GM06990 (cell line): ENCODE measurements at regions not wholly inside any gene's neighbourhood (a gene's known extent, or its start where the extent isn't known, plus 50 kb on each side); places are given as distances from the start of the nearest gene placed in this dataset.

Experiments used
- DNase-seq: peaks from one replicate; pipeline ENCODE4 v3.0.0-alpha.2; 2011; ENCODE audit not compliant: insufficient read length; ENCODE audit errors: extremely low read depth
- H3K27me3 ChIP-seq: replicated peaks from 2 replicates; pipeline ENCODE4 v1.6.0; 2011; ENCODE audit warnings: low read length; ENCODE audit not compliant: control insufficient read depth, insufficient read depth
- H3K36me3 ChIP-seq: 2 replicates; pipeline ENCODE4 v1.5.1; 2011; ENCODE audit warnings: low read length; ENCODE audit not compliant: control insufficient read depth, insufficient read depth
- H3K4me3 ChIP-seq: replicated peaks from 2 replicates; pipeline ENCODE4 v1.5.1; 2011; ENCODE audit warnings: low read depth, mild to moderate bottlenecking, control low read depth, low read length
- CTCF ChIP-seq: IDR thresholded peaks from 2 replicates; pipeline ENCODE4 v1.5.1; 2011; ENCODE audit warnings: low read length, control low read depth, mild to moderate bottlenecking, inconsistent platforms; ENCODE audit not compliant: insufficient read depth, poor library complexity, severe bottlenecking

- H3K36me3 ChIP-seq: no peaks in the 10 kb centered on the region
- TF ChIP-seq CTCF: no peak
- no peak for DNase-seq
Observed at GRCh38 chr3:187833375-187833774, 88.1 kb upstream of the BCL6 start.

DNA sequence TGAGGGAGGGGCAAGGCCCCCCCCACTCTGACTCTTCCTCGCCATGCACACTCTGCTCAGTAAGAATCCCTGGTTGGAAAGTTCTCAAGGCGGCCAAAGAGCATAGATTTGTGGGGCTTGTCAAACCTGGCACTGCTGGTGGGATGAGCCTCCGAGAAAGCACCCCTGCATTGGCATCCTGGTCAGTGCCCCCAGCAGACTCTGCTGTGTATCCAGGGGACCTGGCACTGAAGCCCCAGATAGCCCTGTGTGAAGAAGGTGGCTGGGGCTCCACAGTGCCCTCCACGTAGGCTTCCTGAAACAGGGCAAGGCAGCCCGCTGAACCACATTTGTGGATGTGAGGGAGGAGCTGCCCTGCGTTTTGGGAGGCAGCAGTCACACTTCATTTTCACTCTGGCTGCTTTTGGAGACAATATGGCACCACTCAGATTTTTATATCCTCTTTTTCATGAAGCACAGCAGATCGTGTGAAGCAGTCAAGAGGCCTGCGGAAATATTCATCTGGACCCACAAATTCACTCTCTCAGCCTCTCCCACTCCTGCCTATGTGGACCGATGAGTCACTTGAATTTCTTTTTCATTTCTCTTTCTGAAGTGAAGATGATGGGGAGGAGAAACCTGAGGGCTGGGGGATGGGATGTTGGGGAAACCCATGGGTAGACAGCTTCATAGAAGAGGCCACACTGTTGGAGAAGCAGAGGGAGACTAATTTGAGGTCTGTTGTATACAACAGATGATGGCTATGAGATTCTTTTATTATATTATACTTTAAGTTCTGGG is 88.7 kb upstream of the BCL6 start:
- Histone ChIP-seq H3K27me3 (peaks cover 2% of the 10 kb centered on the region), H3K36me3 (no peaks in the 10 kb centered on the region), H3K4me3 (no peak overlapping the region)
- DNase-seq: no peak
- TF ChIP-seq CTCF: no peak

More at GRCh38 chr3:187833375-187833774, 88.1 kb upstream of the BCL6 start:
- peaks cover 2% of the 10 kb centered on the region for H3K27me3 ChIP-seq
- H3K4me3 ChIP-seq: no peak overlapping the region

DNA sequence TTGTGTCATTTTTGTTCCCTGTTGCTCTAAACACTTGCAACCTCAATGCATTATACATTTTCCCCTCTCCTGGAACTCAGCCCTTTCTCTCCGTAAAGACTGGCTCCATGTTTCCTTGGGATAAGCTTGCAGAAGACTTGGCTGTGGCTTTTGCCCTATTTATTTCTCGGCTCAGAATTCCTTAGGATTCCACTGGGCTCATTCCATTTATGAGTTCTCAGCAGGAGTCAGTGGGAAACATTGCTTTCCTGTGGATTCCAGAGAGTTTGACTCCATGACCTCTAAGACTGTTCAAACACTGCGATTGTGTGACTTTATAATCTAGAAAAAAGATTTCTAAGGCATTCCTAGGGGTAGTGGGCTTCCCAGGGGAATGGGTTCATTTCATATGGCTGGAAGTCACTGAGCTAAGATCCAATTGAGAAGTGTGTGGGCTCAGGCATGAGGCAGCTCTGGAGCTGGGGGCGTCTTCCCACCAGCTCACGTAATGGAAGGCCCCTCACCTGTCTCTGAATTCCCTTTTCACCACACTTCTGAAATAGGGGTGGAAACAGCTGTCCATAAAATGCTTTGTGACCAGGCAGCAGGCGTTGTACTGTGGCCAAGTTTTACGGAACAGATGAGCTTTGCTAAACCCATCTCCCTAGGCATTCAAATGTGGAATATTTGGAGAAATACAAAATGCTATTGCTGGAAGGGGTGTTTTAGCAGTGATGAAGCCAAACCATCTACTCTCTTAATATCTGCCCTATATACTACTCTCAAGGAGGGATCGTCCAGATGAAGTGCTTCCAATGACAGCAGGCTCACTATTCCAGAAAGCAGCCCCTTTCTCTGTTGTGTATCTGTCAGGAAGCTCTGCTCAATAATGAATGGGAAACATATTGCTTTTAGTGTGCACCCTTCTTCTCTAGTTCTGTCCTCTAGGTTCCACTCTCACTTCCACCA is 91.8 kb upstream of the BCL6 start:
- no peak for TF ChIP-seq CTCF
- no peak for DNase-seq
- no peak overlapping the region for H3K4me3 ChIP-seq

GRCh38 chr3:187838016-187838540 is 92.8 kb upstream of the BCL6 start:
- Histone ChIP-seq H3K27me3 (no peaks in the 10 kb centered on the region; the same call in 1 of the 2 replicates), H3K36me3 (no peaks in the 10 kb centered on the region), H3K4me3 (no peak overlapping the region)
- DNase-seq: no peak
- no peak for TF ChIP-seq CTCF

More for the DNA sequence above, 91.8 kb upstream of the BCL6 start:
- H3K27me3 ChIP-seq: no peaks in the 10 kb centered on the region; the same call in none of the 2 replicates
- H3K36me3 ChIP-seq: no peaks in the 10 kb centered on the region

DNA sequence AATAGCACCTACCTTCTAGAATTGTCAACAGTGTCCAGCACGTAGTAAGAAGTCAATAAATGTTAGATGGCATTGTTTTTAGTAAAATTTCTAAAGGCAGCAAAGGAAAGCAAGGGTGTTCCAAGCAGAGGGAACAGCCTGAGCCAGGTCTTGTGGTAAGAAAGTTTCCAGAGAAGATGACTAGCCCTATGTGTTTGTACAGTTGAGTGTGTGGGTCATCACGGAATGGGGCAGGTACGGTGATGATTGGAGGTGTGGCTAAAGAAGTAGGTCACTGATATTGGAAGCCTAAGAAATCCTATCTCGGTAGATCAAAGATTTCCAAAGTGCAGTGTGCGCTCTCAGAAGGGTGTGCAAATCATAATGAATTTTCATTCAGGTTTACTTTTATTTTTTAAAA is 94.2 kb upstream of the BCL6 start:
- no peak for TF ChIP-seq CTCF
- Histone ChIP-seq H3K36me3 (no peaks in the 10 kb centered on the region), H3K4me3 (no peak overlapping the region), H3K27me3 (peaks cover 2% of the 10 kb centered on the region)
- no peak for DNase-seq
